Type B pancreatic cell (in vitro differentiated cells): ENCODE measurements at regions not wholly inside any gene's neighbourhood (a gene's known extent, or its start where the extent isn't known, plus 50 kb on each side); places are given as distances from the start of the nearest gene placed in this dataset.
A peak's percentile ranks its signal among the peaks of the same experiment; 100 is the strongest.

Experiments
- DNase-seq: peaks from one replicate; pipeline ENCODE4 v3.0.0; 2021; ENCODE audit warnings: mixed read lengths; ENCODE audit not compliant: unreplicated experiment; ENCODE audit errors: extremely low spot score
- H3K27ac Mint-ChIP-seq: 2 replicates; pipeline ENCODE4 v1.8.0; 2021; ENCODE audit warnings: mild to moderate bottlenecking, mixed read lengths
- H3K27me3 Mint-ChIP-seq: 2 replicates; pipeline ENCODE4 v1.8.0; 2021; ENCODE audit warnings: mixed read lengths
- H3K36me3 Mint-ChIP-seq: 2 replicates; pipeline ENCODE4 v1.8.0; 2021; ENCODE audit warnings: mixed read lengths
- H3K4me1 Mint-ChIP-seq: one replicate; pipeline ENCODE4 v1.8.0; 2021; ENCODE audit warnings: mixed read lengths; ENCODE audit not compliant: unreplicated experiment
- H3K4me3 Mint-ChIP-seq: 2 replicates; pipeline ENCODE4 v1.8.0; 2021; ENCODE audit warnings: mild to moderate bottlenecking, mixed read lengths
- H3K9me3 Mint-ChIP-seq: 2 replicates; pipeline ENCODE4 v1.8.0; 2021; ENCODE audit warnings: mixed read lengths
- TF ChIP-seq, protein P1 (sequence below): fragments of 200-600 bp; sonication (generic); conservative IDR thresholded peaks from 2 replicates; pipeline ENCODE4 v1.5.0; 2021; ENCODE audit warnings: antibody characterized with exemption, mild to moderate bottlenecking

GRCh38 chr2:174697255-174697654 is 67.0 kb downstream of the CHRNA1 start:
- H3K27ac Mint-ChIP-seq: no peak overlapping the region
- peaks cover 8% of the 10 kb centered on the region for H3K4me1 Mint-ChIP-seq
- TF ChIP-seq, protein P1, sequence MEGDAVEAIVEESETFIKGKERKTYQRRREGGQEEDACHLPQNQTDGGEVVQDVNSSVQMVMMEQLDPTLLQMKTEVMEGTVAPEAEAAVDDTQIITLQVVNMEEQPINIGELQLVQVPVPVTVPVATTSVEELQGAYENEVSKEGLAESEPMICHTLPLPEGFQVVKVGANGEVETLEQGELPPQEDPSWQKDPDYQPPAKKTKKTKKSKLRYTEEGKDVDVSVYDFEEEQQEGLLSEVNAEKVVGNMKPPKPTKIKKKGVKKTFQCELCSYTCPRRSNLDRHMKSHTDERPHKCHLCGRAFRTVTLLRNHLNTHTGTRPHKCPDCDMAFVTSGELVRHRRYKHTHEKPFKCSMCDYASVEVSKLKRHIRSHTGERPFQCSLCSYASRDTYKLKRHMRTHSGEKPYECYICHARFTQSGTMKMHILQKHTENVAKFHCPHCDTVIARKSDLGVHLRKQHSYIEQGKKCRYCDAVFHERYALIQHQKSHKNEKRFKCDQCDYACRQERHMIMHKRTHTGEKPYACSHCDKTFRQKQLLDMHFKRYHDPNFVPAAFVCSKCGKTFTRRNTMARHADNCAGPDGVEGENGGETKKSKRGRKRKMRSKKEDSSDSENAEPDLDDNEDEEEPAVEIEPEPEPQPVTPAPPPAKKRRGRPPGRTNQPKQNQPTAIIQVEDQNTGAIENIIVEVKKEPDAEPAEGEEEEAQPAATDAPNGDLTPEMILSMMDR: peak; percentile 88
- peaks cover 28% of the 10 kb centered on the region for H3K27me3 Mint-ChIP-seq
- H3K36me3 Mint-ChIP-seq: no peaks in the 10 kb centered on the region
- H3K9me3 Mint-ChIP-seq: no peaks in the 10 kb centered on the region
- DNase-seq: no peak
- no peak overlapping the region for H3K4me3 Mint-ChIP-seq

DNA sequence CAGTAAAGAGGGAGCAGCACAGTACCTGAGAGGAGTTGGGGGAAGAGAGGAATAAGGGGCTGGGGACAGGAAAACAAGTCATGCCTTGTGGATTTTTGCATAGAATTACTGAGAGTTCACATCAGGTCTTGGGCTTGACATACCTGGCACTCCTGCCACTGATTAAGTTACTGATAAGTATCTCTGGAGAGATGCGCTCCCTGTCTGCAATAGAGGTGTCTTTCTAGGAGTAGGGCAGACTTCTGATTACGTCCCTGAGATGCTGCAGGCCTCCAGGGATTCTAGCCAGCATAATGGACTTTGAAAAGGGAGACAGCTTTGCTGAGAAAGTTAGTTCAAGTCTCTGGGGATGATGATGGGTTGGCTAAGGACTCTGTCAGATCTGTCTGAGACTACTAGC is 69.4 kb downstream of the CHRNA1 start:
- Mint-ChIP-seq H3K9me3 (no peaks in the 10 kb centered on the region), H3K4me3 (no peak overlapping the region), H3K36me3 (no peaks in the 10 kb centered on the region), H3K27ac (no peak overlapping the region), H3K27me3 (peaks cover 32% of the 10 kb centered on the region), H3K4me1 (peaks cover under 1% of the 10 kb centered on the region)
- TF ChIP-seq, protein P1: no peak
- DNase-seq: no peak

GRCh38 chr2:174694196-174694878 is 69.9 kb downstream of the CHRNA1 start:
- no peaks in the 10 kb centered on the region for H3K4me1 Mint-ChIP-seq
- DNase-seq: no peak
- TF ChIP-seq, protein P1: no peak
- H3K27ac Mint-ChIP-seq: no peak overlapping the region
- no peaks in the 10 kb centered on the region for H3K36me3 Mint-ChIP-seq
- H3K4me3 Mint-ChIP-seq: no peak overlapping the region
- H3K9me3 Mint-ChIP-seq: no peaks in the 10 kb centered on the region
- peaks cover 34% of the 10 kb centered on the region for H3K27me3 Mint-ChIP-seq

GRCh38 chr2:174693344-174693743 is 70.9 kb downstream of the CHRNA1 start:
- H3K27ac Mint-ChIP-seq: no peak overlapping the region
- no peak for DNase-seq
- peaks cover 37% of the 10 kb centered on the region for H3K27me3 Mint-ChIP-seq
- H3K4me3 Mint-ChIP-seq: no peak overlapping the region
- TF ChIP-seq, protein P1: no peak
- H3K36me3 Mint-ChIP-seq: no peaks in the 10 kb centered on the region
- no peaks in the 10 kb centered on the region for H3K4me1 Mint-ChIP-seq
- H3K9me3 Mint-ChIP-seq: no peaks in the 10 kb centered on the region

- Mint-ChIP-seq H3K27ac (no peak overlapping the region), H3K36me3 (no peaks in the 10 kb centered on the region), H3K4me1 (no peaks in the 10 kb centered on the region), H3K27me3 (peaks cover 42% of the 10 kb centered on the region), H3K9me3 (no peaks in the 10 kb centered on the region), H3K4me3 (no peak overlapping the region)
- TF ChIP-seq, protein P1: no peak
- no peak for DNase-seq
Observed at GRCh38 chr2:174692256-174692919, 71.9 kb downstream of the CHRNA1 start.
